GM12891 (cell line): ENCODE measurements at regions not wholly inside any gene's neighbourhood (a gene's known extent, or its start where the extent isn't known, plus 50 kb on each side); places are given as distances from the start of the nearest gene placed in this dataset.

Experiments used
- POLR2A ChIP-seq: IDR thresholded peaks from 2 replicates; pipeline ENCODE4 v1.6.1; 2011; ENCODE audit warnings: low read depth, low read length, control low read depth
- POLR2AphosphoS5 ChIP-seq: IDR thresholded peaks from 2 replicates; pipeline ENCODE4 v1.6.1; 2011; ENCODE audit warnings: low read depth, low read length, control low read depth
- POU2F2 ChIP-seq: IDR thresholded peaks from 2 replicates; pipeline ENCODE4 v1.6.1; 2011; ENCODE audit warnings: low read depth, mild to moderate bottlenecking, control low read depth, low read length, moderate library complexity
- SPI1 ChIP-seq: IDR thresholded peaks from 2 replicates; pipeline ENCODE4 v1.6.1; 2011; ENCODE audit warnings: low read depth, low read length, control low read depth
- TAF1 ChIP-seq: IDR thresholded peaks from 2 replicates; pipeline ENCODE4 v1.6.1; 2011; ENCODE audit warnings: low read depth, low read length, control low read depth

- no peak for TF ChIP-seq SPI1
- TF ChIP-seq POLR2A: no peak
- TF ChIP-seq POLR2AphosphoS5: no peak
- no peak for TF ChIP-seq TAF1
- no peak for TF ChIP-seq POU2F2
These were observed 373.5 kb upstream of the TBX3 start for GRCh38 chr12:115057445-115057844.
